BJ (cell line): ENCODE measurements at regions not wholly inside any gene's neighbourhood (a gene's known extent, or its start where the extent isn't known, plus 50 kb on each side); places are given as distances from the start of the nearest gene placed in this dataset.

Source experiments
- CTCF ChIA-PET: fragments of 350-600 bp; formaldehyde crosslinking; extraction: SDS; loops from one replicate; lab custom pipeline; 2021; ENCODE audit warnings: antibody characterized with exemption, inconsistent platforms; lab: Yijun Ruan, JAX
- POLR2A ChIA-PET: fragments of 300-600 bp; sonication (Branson Sonifier 250); formaldehyde crosslinking; extraction: SDS; loops from one replicate; lab custom pipeline; 2021; ENCODE audit warnings: antibody characterized with exemption; lab: Charles Lee
- DNase-seq: peaks from one replicate; pipeline ENCODE4 v3.0.0-alpha.2; 2011; ENCODE audit warnings: low read depth
- H3K27me3 ChIP-seq: 2 replicates; pipeline ENCODE4 v1.6.0; 2011; ENCODE audit warnings: low read length; ENCODE audit not compliant: control insufficient read depth, insufficient read depth
- H3K36me3 ChIP-seq: 2 replicates; pipeline ENCODE4 v1.5.1; 2011; ENCODE audit warnings: low read length; ENCODE audit not compliant: control insufficient read depth, insufficient read depth
- H3K4me3 ChIP-seq: 2 replicates; pipeline ENCODE4 v1.5.1; 2011; ENCODE audit warnings: low read depth, mild to moderate bottlenecking, control low read depth, low read length
- CTCF ChIP-seq: IDR thresholded peaks from 2 replicates; pipeline ENCODE4 v1.5.1; 2011; ENCODE audit warnings: low read depth, mild to moderate bottlenecking, control low read depth, inconsistent platforms, low read length, moderate library complexity; ENCODE audit not compliant: insufficient read depth

GRCh38 chr20:6407163-6407562 is 284.3 kb upstream of the FERMT1 start:
- TF ChIP-seq CTCF, result no peak
- ChIA-PET POLR2A (no interaction called here), CTCF (no interaction called here)
- H3K27me3 ChIP-seq, result no peaks in the 10 kb centered on the region
- H3K36me3 ChIP-seq, result no peaks in the 10 kb centered on the region
- no peak for DNase-seq
- no peak overlapping the region for H3K4me3 ChIP-seq

DNA sequence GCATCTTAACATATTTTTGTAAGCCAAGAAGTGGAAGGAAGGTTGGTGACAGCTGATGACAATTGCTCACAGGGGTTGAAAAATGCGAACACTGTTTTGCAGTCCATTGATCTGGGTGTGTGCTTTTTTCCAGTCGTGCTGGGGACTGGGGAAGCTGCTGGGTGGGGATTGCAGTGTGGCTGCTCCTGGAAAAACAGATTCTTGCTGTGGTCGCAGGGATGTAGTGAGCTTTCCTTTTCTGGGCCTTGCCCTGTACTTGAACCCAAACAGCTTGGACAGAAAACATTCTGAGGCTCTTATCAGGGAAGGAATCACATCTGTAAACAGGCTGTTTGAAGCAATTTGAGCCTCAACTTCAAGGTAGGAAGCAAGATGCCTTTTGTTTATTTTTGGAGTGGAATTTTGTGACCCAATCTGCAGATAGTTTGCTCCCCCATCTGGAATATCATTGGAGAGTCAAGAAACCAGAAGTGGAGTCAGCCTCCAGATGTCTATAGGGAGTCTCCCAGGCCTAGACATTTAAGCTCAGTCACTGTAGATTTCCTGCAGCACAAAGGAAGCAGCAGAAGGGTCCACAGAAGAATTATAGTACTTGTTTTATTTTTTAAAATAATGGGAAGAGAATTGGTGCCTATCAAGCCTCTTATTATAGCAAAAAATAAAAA is 279.2 kb upstream of the FERMT1 start:
- no peak for TF ChIP-seq CTCF
- no peak for DNase-seq
- ChIA-PET CTCF (interaction anchor here (0.9 to 1.0 kb wide), 2 partner anchors 20 to 482 kb away, joined by 3 to 4 read pairs; no protein-coding TSS in a partner anchor), POLR2A (no interaction called here)
- Histone ChIP-seq H3K4me3 (no peak overlapping the region), H3K27me3 (no peaks in the 10 kb centered on the region), H3K36me3 (no peaks in the 10 kb centered on the region)

DNA sequence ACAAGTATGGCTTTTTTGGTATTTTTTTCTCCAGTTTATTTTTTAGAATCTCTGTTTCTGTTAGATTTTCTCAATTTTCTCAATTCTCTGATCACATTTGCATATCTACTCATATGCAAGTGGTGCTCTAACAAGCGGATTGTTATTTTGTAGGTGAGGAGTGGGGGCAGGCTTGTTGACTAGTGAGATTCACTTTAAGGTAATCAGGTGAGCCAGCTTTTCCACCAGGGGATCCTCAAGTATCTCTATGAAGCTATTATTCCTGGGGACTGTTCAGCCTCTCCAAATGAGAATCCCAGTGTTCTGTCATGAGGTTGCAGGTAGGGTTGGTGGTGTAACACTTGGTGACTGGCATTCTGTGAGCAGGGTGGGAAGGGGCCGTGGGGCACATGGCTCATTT is 274.3 kb upstream of the FERMT1 start:
- CTCF ChIA-PET, result no interaction called here
- no peak for DNase-seq
- Histone ChIP-seq H3K27me3 (no peaks in the 10 kb centered on the region), H3K36me3 (no peaks in the 10 kb centered on the region), H3K4me3 (no peak overlapping the region)
- no peak for TF ChIP-seq CTCF
- POLR2A ChIA-PET, result no interaction called here

- ChIA-PET POLR2A (no interaction called here), CTCF (no interaction called here)
- Histone ChIP-seq H3K27me3 (no peaks in the 10 kb centered on the region), H3K4me3 (no peak overlapping the region), H3K36me3 (no peaks in the 10 kb centered on the region)
- no peak for DNase-seq
- no peak for TF ChIP-seq CTCF
These were observed 272.9 kb upstream of the FERMT1 start for GRCh38 chr20:6395695-6396094.

DNA sequence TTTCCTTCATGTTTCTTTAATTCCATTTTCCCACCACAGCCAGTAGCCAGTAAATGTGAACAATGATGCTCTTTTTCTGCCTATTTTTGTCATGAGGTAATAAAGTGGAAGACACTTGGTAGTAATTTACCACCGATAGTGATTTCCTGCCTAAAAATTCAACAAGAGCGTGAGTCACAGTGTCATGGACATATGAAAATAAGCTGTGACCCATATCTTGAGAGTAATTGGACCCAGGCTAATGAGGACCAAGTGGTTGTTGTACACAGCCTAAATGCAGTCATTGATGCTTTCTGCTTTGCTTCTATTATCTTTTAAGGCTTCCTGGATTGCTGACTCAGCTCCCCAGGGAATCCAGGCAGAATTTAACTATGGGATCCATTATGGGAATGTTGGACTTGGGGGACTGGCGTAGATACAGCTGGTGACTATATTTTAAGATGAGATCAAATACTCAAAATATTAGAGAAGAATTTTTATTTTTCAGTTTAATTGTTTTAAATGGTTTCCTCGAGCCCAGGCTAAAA is 265.9 kb upstream of the FERMT1 start:
- ChIA-PET POLR2A (no interaction called here), CTCF (no interaction called here)

More for the DNA sequence above, 265.9 kb upstream of the FERMT1 start:
- H3K4me3 ChIP-seq, result no peak overlapping the region
- no peak for DNase-seq
- no peaks in the 10 kb centered on the region for H3K36me3 ChIP-seq
- TF ChIP-seq CTCF, result no peak
- H3K27me3 ChIP-seq, result no peaks in the 10 kb centered on the region
